CD4-positive, alpha-beta T cell treated with Interleukin-21 for 1 hour (primary cell): ENCODE measurements at regions not wholly inside any gene's neighbourhood (a gene's known extent, or its start where the extent isn't known, plus 50 kb on each side); places are given as distances from the start of the nearest gene placed in this dataset.

Experiments used
- DNase-seq: peaks from one replicate; pipeline ENCODE4 v3.0.0-alpha.2; 2020

- DNase-seq = no peak
These were observed 209.1 kb upstream of the JADE1 start for GRCh38 chr4:128600410-128600809.

- no peak for DNase-seq
These were observed 212.0 kb upstream of the JADE1 start for GRCh38 chr4:128597500-128597899.

- DNase-seq = no peak
These were observed 212.6 kb upstream of the JADE1 start for GRCh38 chr4:128596853-128597252.

- no peak for DNase-seq
These were observed 213.4 kb upstream of the JADE1 start for GRCh38 chr4:128596115-128596514.

- DNase-seq = no peak
These were observed 218.0 kb upstream of the JADE1 start for GRCh38 chr4:128591482-128591881.

GRCh38 chr4:128590773-128591172 lies 218.7 kb upstream of the JADE1 start:
- DNase-seq = no peak

GRCh38 chr4:128590034-128590740 lies 219.3 kb upstream of the JADE1 start:
- no peak for DNase-seq

- no peak for DNase-seq
These were observed 220.0 kb upstream of the JADE1 start for GRCh38 chr4:128589384-128589965.

GRCh38 chr4:128587382-128587781 lies 222.1 kb upstream of the JADE1 start:
- no peak for DNase-seq

- DNase-seq = no peak
These were observed 225.5 kb upstream of the JADE1 start for GRCh38 chr4:128583753-128584712.

- no peak for DNase-seq
These were observed 227.1 kb upstream of the JADE1 start for GRCh38 chr4:128582427-128582870.

- DNase-seq = no peak
These were observed 230.2 kb upstream of the JADE1 start for GRCh38 chr4:128579154-128579853.

GRCh38 chr4:128574706-128575105 lies 234.8 kb upstream of the JADE1 start:
- peak; percentile 59 for DNase-seq

- DNase-seq = no peak
These were observed 235.6 kb upstream of the JADE1 start for GRCh38 chr4:128573781-128574508.

- no peak for DNase-seq
These were observed 236.7 kb upstream of the JADE1 start for GRCh38 chr4:128572778-128573241.

GRCh38 chr4:128571747-128572146 lies 237.8 kb upstream of the JADE1 start:
- no peak for DNase-seq

- no peak for DNase-seq
These were observed 239.0 kb upstream of the JADE1 start for GRCh38 chr4:128570387-128570975.

GRCh38 chr4:128566693-128567092 lies 242.8 kb upstream of the JADE1 start:
- no peak for DNase-seq

- peak; percentile 4 for DNase-seq
These were observed 243.8 kb upstream of the JADE1 start for GRCh38 chr4:128565565-128566186.

GRCh38 chr4:128565054-128565453 lies 244.4 kb upstream of the JADE1 start:
- DNase-seq = no peak

GRCh38 chr4:128564081-128564630 lies 245.3 kb upstream of the JADE1 start:
- no peak for DNase-seq
